Keratinocyte (primary cell): ENCODE measurements at regions not wholly inside any gene's neighbourhood (a gene's known extent, or its start where the extent isn't known, plus 50 kb on each side); places are given as distances from the start of the nearest gene placed in this dataset.

Source experiments
- DNase-seq: peaks from one replicate; pipeline ENCODE4 v3.0.0-alpha.2; 2011; ENCODE audit warnings: low read depth, missing footprints, low spot score
- FAIRE-seq: peaks from 2 replicates; lab custom pipeline; 2011; peaks lifted over from hg19 to GRCh38; lab: Jason Lieb, UNC
- H2AFZ ChIP-seq: 2 replicates; pipeline ENCODE4 v1.6.0; 2012; ENCODE audit warnings: low read length, control low read depth, inconsistent platforms; ENCODE audit not compliant: control insufficient read depth
- H3K27ac ChIP-seq: 2 replicates; pipeline ENCODE4 v1.5.1; 2011; ENCODE audit warnings: low read length; ENCODE audit not compliant: control insufficient read depth, insufficient read depth
- H3K27me3 ChIP-seq: 3 replicates; pipeline ENCODE4 v1.6.0; 2011; ENCODE audit warnings: low read length; ENCODE audit not compliant: control insufficient read depth, insufficient read depth; ENCODE audit errors: extremely low read depth
- H3K36me3 ChIP-seq, 2 experiments: 2 replicates in 1 of 2; 3 replicates in 1 of 2; pipeline ENCODE4 v1.5.1; 2011; ENCODE audit warnings: low read length in 2 of 2, mild to moderate bottlenecking in 1 of 2; ENCODE audit not compliant: control insufficient read depth in 2 of 2, insufficient read depth in 2 of 2; ENCODE audit errors: extremely low read depth in 1 of 2
- H3K4me1 ChIP-seq: 3 replicates; pipeline ENCODE4 v1.5.1; 2011; ENCODE audit warnings: low read length; ENCODE audit not compliant: control insufficient read depth, insufficient read depth; ENCODE audit errors: extremely low read depth
- H3K4me2 ChIP-seq: 3 replicates; pipeline ENCODE4 v1.6.0; 2011; ENCODE audit warnings: low read depth, low read length; ENCODE audit not compliant: control insufficient read depth, insufficient read depth; ENCODE audit errors: extremely low read depth
- H3K4me3 ChIP-seq, 3 experiments: fragments of 200-600 bp in 1 of 3; sonication (generic) in 1 of 3; 2 replicates in 2 of 3; 3 replicates in 1 of 3; pipeline ENCODE4 v1.5.1; 2011 to 2016; ENCODE audit warnings: low read length in 3 of 3, mild to moderate bottlenecking in 3 of 3, control low read depth in 2 of 3, inconsistent platforms in 1 of 3, low read depth in 1 of 3, mixed read lengths in 1 of 3, mixed run types in 1 of 3, moderate library complexity in 1 of 3; ENCODE audit not compliant: control insufficient read depth in 2 of 3, insufficient read depth in 2 of 3; ENCODE audit errors: extremely low read depth in 1 of 3
- H3K79me2 ChIP-seq: 2 replicates; pipeline ENCODE4 v1.6.0; 2012; ENCODE audit warnings: low read length; ENCODE audit not compliant: control insufficient read depth, insufficient read depth
- H3K9ac ChIP-seq: 3 replicates; pipeline ENCODE4 v1.6.0; 2011; ENCODE audit warnings: low read length; ENCODE audit not compliant: control insufficient read depth, insufficient read depth; ENCODE audit errors: extremely low read depth
- H3K9me1 ChIP-seq: 3 replicates; pipeline ENCODE4 v1.6.0; 2011; ENCODE audit warnings: low read length; ENCODE audit not compliant: control insufficient read depth, insufficient read depth; ENCODE audit errors: extremely low read depth
- H3K9me3 ChIP-seq: 2 replicates; pipeline ENCODE4 v1.5.1; 2012; ENCODE audit warnings: low read depth, low read length; ENCODE audit not compliant: control insufficient read depth
- H4K20me1 ChIP-seq: 3 replicates; pipeline ENCODE4 v1.6.0; 2011; ENCODE audit warnings: low read length; ENCODE audit not compliant: control insufficient read depth, insufficient read depth; ENCODE audit errors: extremely low read depth
- EZH2 ChIP-seq: IDR thresholded peaks from one replicate; pipeline ENCODE4 v1.6.1; 2012; ENCODE audit warnings: inconsistent platforms, mild to moderate bottlenecking, low read length, moderate library complexity
- dilution Hi-C: fragments of 300-500 bp; cut with MboI; formaldehyde crosslinking; loops from one replicate; pipeline ENCODE4 v1.7.0; 2020; ENCODE audit warnings: low sequenced_read_pairs; ENCODE audit not compliant: extremely low pct_ligation_motif_present
- TF ChIP-seq, protein P1 (sequence below), 3 experiments: IDR thresholded peaks in 1 of 3; conservative IDR thresholded peaks in 1 of 3; optimal IDR thresholded peaks in 1 of 3; 2 replicates in 2 of 3; 3 replicates in 1 of 3; pipeline versions ENCODE3 to v1.5.1; 2011; ENCODE audit warnings: low read length in 3 of 3, mild to moderate bottlenecking in 3 of 3, moderate library complexity in 2 of 3, control low read depth in 1 of 3, inconsistent platforms in 1 of 3; ENCODE audit not compliant: insufficient read depth in 2 of 3; ENCODE audit errors: extremely low read depth in 1 of 3

- Histone ChIP-seq H3K36me3 (no peaks in the 10 kb centered on the region), H4K20me1 (no peaks in the 10 kb centered on the region), H3K9me1 (no peaks in the 10 kb centered on the region), H3K79me2 (no peaks in the 10 kb centered on the region), H3K4me2 (no peak overlapping the region), H3K27me3 (peaks cover 22% of the 10 kb centered on the region), H3K4me3 (no peak overlapping the region), H3K27ac (no peak overlapping the region), H3K9ac (no peak overlapping the region), H3K4me1 (no peaks in the 10 kb centered on the region), H3K9me3 (no peaks in the 10 kb centered on the region), H2AFZ (no peak overlapping the region)
- TF ChIP-seq, protein P1, sequence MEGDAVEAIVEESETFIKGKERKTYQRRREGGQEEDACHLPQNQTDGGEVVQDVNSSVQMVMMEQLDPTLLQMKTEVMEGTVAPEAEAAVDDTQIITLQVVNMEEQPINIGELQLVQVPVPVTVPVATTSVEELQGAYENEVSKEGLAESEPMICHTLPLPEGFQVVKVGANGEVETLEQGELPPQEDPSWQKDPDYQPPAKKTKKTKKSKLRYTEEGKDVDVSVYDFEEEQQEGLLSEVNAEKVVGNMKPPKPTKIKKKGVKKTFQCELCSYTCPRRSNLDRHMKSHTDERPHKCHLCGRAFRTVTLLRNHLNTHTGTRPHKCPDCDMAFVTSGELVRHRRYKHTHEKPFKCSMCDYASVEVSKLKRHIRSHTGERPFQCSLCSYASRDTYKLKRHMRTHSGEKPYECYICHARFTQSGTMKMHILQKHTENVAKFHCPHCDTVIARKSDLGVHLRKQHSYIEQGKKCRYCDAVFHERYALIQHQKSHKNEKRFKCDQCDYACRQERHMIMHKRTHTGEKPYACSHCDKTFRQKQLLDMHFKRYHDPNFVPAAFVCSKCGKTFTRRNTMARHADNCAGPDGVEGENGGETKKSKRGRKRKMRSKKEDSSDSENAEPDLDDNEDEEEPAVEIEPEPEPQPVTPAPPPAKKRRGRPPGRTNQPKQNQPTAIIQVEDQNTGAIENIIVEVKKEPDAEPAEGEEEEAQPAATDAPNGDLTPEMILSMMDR (optimal IDR thresholded peaks at IDR 0.05 in 1 of 3, IDR thresholded peaks at IDR 0.05 in 1 of 3, conservative IDR thresholded peaks at IDR 0.05 in 1 of 3; ENCODE audit: extremely low read depth in 1 of 3, insufficient read depth in 2 of 3, low read length in 3 of 3), result no peak
- TF ChIP-seq EZH2, result no peak
- dilution Hi-C loops, result no loop called here
- no peak for DNase-seq
- no peak for FAIRE-seq
Observed at GRCh38 chr20:37627767-37628130, 66.1 kb upstream of the CTNNBL1 start.

- H3K4me3 ChIP-seq, result no peak overlapping the region
- DNase-seq (peak; percentile 5), FAIRE-seq (peak; percentile 60)
- H3K9me1 ChIP-seq, result no peaks in the 10 kb centered on the region
- H3K9ac ChIP-seq, result no peak overlapping the region
- no peaks in the 10 kb centered on the region for H4K20me1 ChIP-seq
- TF ChIP-seq, protein P1 (optimal IDR thresholded peaks at IDR 0.05 in 1 of 3, IDR thresholded peaks at IDR 0.05 in 1 of 3, conservative IDR thresholded peaks at IDR 0.05 in 1 of 3; ENCODE audit: extremely low read depth in 1 of 3, insufficient read depth in 2 of 3, low read length in 3 of 3), result no peak
- TF ChIP-seq EZH2, result no peak
- no peaks in the 10 kb centered on the region for H3K4me1 ChIP-seq
- no peak overlapping the region for H3K4me2 ChIP-seq
- no peak overlapping the region for H3K27ac ChIP-seq
- dilution Hi-C loops, result no loop called here
- peaks cover 22% of the 10 kb centered on the region for H3K27me3 ChIP-seq
- no peaks in the 10 kb centered on the region for H3K79me2 ChIP-seq
- no peaks in the 10 kb centered on the region for H3K36me3 ChIP-seq
- no peaks in the 10 kb centered on the region for H3K9me3 ChIP-seq
- H2AFZ ChIP-seq, result no peak overlapping the region
Observed at GRCh38 chr20:37627060-37627766, 66.6 kb upstream of the CTNNBL1 start.
